GM18868 (cell line): ENCODE measurements at regions not wholly inside any gene's neighbourhood (a gene's known extent, or its start where the extent isn't known, plus 50 kb on each side); places are given as distances from the start of the nearest gene placed in this dataset.

Experiments
- ATAC-seq: cut with Tn5 transposase; IDR thresholded peaks from one replicate; pipeline ENCODE4 v1.9.1; 2021; ENCODE audit warnings: mild to moderate bottlenecking, moderate library complexity; ENCODE audit not compliant: unreplicated experiment

DNA sequence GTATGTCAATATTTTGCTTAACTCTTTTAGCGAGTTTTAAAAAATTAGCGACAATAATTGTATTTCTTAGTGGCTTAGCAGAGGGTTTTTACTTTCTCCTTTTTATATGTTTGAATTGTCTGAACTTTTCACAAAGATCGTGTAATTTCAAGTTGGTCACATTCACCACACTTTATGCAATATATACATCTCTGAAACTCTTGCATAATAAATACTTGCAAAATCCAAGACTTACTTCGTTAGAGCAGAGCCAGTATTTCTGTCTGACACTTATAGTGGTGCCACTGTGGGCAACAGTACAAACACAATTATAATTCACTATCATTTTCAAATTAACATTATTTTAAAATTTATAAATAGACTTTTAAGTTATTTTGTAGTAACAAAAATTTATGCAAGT lies 62.0 kb downstream of the SUCNR1 start:
- ATAC-seq: no peak

DNA sequence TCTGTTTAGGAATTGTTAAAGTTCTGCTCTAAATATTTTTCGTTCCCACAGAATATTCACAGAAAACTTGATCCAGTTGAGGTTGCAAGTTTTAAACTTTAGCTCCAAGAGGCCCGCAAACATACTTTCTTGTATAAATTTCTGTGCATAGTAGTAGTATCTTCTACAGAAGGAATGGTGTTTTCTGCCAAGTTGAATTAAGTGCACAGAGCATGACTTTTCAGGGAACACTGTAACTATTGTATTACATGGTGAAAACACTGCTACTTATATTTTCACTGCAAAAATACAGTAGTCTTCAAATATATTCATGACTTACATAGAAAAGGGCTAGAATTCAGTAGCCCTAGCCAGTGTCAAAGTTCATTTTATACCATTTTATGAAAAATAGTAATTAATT lies 67.0 kb downstream of the SUCNR1 start:
- no peak for ATAC-seq

GRCh38 chr3:151943539-151943938 lies 70.1 kb downstream of the SUCNR1 start:
- ATAC-seq: no peak

DNA sequence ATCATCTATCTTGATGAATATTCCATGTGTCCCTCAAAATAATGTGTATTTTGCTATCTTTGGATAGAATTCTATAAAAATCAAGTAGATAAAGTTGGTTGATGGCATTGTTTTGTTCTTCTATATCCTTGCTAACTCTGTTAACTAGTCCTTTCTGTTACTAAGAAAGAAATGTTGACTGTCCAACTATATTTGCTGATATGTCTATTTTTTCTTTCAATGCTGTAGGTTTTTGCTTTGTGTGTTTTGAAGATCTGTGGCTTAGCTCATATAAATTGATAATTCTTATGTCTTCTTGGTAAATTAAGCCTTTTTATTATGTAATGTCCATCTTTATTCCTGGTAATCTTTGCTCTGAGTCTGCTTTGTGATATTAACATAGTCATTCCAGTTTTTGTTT lies 70.9 kb downstream of the SUCNR1 start:
- no peak for ATAC-seq

- no peak for ATAC-seq
Measured at GRCh38 chr3:151946606-151947005, 73.2 kb downstream of the SUCNR1 start.

DNA sequence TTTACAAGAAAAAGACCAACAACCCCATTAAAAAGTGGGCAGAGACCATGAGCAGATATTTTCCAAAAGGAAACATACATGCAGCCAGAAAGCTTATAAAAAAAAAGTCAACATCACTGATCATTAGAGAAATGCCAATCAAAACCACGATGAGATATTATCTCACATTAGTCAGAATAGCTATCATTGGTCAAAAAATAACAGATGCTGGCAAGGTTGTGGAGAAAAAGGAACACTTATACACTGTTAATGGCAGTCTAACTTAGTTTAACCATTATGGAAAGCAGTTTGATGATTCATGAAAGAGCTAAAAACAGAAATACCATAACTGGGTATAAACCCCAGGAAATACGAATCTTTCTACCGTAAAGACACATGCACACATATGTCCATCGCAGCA lies 76.3 kb downstream of the SUCNR1 start:
- no peak for ATAC-seq

DNA sequence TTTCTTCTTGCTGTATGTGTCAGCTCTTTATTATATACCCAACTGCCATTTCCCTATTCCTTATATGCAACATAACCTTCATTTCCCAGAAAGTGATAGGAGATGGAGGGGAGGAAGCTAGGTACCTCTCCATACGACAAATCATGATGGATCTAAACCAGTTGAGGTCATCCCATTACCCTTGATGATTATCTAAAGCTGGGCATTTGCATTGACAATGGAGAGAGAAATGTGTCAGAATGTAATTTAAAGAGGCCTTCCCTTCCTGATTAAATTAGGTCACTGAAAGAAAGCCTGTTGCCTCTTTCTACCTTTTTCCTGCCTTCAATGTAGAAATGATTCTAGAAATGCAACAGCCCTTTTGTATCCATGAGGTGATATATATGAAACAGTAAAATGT lies 81.9 kb downstream of the SUCNR1 start:
- ATAC-seq: no peak

DNA sequence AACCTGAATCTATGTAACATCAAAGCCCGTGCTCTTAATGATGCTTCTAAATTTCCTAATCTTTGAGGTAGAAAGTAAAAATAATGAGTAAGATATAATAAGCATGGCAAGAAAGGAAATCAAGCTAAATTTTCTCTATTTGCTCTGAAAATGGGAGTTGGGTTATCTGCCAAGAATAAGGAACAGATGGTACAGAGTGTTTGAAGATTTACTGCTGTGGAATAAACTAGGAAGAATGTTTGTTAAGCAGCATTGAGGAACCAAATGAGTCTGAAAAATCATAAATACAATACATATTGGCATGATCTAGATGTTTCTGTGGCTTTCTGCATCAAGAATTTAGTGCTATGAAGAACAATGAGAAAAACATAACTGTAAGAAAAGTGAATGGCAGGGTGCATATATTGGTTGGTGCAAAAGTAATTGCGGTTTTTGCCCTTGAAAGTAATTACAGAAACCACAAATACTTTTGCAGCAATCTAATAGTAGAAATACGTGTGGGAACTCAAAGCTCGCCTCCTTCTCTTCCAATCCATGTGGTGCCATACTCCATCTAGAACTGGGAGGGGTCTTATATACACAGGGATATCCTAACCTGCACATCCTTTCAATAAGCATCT lies 87.6 kb downstream of the SUCNR1 start:
- ATAC-seq: no peak

DNA sequence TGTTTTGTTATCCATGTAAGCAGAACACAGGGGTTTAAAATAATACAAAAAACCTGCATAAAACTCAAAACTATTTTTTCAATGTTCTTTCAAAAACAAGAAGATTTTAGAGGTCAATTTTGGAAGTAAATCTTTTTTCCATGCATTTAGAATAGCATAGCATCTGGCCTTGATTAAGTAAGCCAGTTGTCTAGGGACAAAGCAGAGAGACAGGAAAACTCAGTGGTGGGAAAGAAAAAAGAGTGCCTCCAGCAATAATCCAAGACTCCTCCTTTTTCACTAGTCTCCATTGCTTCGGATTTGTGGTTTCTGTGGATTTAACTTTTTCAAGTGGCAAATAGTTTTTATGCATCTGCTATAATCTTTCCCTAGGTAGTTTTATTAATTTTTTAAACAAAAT lies 88.9 kb downstream of the SUCNR1 start:
- no peak for ATAC-seq

- no peak for ATAC-seq
Measured at GRCh38 chr3:151962912-151963311, 89.5 kb downstream of the SUCNR1 start.

DNA sequence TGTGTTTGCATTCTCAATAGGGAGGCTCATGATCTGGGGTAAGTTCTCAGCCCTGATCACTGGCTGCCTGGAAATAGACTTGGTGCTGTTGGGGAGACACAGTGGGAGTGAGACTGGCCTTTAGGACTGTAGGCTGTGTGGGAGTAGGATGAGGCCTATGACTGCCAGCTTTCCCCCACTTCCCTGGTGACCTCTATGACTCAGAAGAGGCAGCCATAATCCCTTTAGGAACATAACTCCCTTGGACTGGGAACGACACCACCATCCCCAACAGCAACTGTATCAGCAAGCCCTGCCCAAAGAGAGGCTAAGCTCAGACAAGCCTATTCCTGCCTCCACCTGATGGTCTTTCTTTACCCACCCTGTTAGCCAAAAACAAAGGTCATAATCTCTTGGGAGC lies 91.3 kb downstream of the SUCNR1 start:
- ATAC-seq: no peak

DNA sequence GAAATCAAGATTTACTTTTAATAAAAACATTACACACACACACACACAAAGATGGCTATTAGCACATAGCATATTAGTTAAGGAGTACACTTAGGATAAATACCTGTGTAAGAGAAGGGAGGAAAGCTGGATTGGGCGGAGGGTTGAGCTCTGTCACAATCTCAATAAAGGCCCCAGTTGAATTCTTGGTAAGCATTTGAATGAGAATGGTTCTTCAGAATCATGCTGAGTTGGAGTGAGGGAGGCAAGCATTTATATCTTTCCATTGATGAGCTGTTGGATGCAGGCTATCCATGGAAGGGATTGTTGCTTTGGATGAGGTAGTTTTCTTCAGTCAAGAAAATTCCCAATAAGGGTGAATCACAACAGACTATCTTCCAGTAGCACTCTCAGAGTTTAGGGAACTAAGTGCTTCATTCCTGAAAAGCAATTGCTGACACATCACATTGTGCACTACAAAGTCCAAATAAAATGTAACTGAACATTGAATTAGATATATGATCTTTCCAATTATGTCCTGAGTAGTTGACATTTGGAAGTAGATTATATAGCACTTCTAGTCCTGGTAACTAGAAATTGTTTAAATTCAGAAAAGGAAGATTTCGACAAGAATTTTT lies 95.7 kb downstream of the SUCNR1 start:
- ATAC-seq: no peak

DNA sequence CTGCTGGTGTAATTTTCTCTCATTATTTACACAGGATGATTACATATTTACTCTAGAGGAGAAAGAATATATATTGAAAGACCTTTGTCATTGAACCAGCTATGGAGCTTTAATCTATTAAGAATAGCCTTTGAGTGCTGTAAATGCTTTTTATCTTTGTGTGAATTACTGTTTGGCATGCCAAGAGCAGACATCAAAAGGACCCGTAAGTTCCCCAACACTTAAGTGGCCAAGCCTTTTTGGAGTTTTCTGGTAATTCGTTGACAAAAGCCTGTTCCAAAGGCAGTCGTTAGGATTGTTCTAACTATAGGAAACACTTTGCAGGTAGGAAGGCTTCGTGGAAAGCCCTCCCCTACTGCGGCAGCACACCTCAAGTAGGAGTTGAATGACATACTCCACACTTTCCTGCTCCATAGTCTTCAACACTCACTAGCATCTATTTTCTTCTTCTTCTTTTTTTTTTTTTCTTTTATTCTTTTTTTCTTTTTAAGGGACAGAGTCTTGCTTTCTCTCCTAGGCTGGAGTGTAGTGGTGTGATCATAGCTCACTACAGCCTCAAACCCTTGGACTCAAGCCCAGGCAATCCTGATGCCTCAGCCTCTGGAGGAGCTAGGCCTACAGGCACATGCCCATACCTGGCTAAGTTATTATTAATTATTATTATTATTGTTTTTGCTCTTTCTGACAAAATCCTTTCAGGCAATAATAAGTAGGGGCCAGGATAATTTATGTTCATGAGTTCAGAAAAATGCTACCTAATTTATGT lies 98.6 kb downstream of the SUCNR1 start:
- ATAC-seq: no peak

DNA sequence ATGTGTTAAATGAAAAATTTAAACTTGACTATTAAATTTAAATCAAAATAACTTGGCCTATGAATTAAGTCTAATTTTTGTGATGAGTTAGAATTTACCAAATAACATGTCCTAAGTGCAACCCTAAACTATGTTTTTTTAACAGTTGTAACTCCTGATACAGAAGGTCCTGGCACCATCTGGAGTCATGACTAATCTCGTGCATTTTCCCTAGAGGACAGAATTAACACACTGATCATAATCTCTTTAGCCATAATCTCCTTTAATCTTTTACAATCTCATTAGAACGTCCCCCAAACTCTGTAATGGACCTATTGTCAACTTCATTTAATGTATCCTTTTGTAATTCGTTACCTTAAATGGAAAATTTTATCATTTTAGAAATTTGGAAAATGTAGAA lies 100.6 kb downstream of the SUCNR1 start:
- no peak for ATAC-seq

DNA sequence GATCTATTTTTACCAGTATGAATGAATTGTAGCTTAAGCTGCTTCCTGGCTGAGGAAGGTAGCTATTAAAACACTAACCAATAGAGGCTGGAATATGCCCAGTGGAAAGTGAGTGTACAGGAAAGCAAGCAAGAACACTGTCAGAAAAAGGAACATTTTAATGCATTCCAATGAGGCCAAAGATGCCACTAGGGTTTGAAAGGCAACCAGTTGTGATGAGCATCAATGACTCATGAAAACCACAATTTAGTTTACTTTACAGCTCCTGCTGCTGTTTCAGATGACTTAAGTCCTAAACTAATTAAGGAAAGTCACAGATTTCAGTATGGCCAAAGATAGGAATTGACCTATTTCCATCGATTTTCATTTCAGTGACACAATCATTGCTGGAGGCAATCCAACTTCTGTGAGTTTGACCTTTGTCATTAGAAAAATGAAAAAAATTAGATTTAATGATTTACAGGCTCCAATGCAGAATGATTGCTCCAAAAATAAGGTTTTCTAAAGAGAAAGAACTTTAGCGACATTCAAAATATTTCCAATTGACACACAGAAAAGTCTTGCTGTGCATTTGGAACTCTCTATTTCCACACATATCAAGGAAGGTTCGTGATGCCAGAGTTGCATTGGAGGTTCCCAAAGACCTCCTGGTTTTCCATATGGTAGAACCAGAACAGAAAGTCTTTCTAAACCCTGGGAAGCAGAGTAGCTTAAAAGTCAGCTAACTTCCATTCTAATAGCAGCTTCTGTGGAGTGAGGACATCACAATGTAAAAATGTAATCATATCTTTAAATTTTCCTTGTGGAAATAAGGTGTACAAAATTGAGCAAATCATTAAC lies 103.0 kb downstream of the SUCNR1 start:
- no peak for ATAC-seq

GRCh38 chr3:151979906-151980305 lies 106.5 kb downstream of the SUCNR1 start:
- no peak for ATAC-seq

- no peak for ATAC-seq
Measured at GRCh38 chr3:151983538-151983937, 110.1 kb downstream of the SUCNR1 start.

GRCh38 chr3:151985787-151986430 lies 112.5 kb downstream of the SUCNR1 start:
- ATAC-seq: no peak

GRCh38 chr3:151987893-151988292 lies 114.5 kb downstream of the SUCNR1 start:
- ATAC-seq: peak; percentile 68

DNA sequence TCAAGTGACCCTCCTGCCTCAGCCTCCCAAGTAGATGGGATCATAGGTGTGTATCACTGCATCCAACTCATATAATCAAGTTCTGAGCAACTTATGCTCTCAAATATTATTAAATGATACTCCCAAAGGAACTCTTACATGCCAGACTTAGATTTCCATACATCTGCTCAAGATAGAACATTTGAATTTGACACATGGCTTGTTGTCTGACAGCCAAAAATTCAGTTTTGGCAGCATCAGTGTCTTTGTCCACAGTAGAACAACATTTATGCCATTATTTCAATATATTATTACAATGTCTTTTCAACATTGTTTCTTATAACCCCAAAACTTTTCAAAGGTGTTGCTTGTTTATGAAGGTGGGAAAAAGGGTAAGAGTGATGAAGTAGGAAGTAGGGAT lies 116.2 kb downstream of the SUCNR1 start:
- no peak for ATAC-seq
